CD14-positive monocyte (primary cell): ENCODE measurements at regions not wholly inside any gene's neighbourhood (a gene's known extent, or its start where the extent isn't known, plus 50 kb on each side); places are given as distances from the start of the nearest gene placed in this dataset.

ENCODE experiments used
- DNase-seq, 3 donors: peaks; one replicate each; pipeline ENCODE4 v3.0.0-alpha.2; 2011 to 2022
- H2AFZ ChIP-seq: 2 replicates; pipeline ENCODE4 v1.6.0; 2012; ENCODE audit warnings: mild to moderate bottlenecking, low read depth, low read length, inconsistent platforms; ENCODE audit not compliant: insufficient read depth, poor library complexity, severe bottlenecking
- H3K27ac ChIP-seq, 2 donors: 1 replicate in 1 of 2; 2 replicates in 1 of 2; pipeline ENCODE4 v1.5.1; 2012 to 2013; ENCODE audit warnings: low read length in 2 of 2, control low read depth in 1 of 2, inconsistent platforms in 1 of 2, low read depth in 1 of 2, mild to moderate bottlenecking in 1 of 2
- H3K27me3 ChIP-seq, 2 donors: one replicate each; pipeline versions ENCODE4 v1.6.0 to v1.6.1; 2011 to 2013; ENCODE audit warnings: low read length in 2 of 2; ENCODE audit not compliant: control insufficient read depth in 2 of 2, insufficient read depth in 2 of 2
- H3K36me3 ChIP-seq, 2 donors: replicated peaks in 1 of 2; 1 replicate in 1 of 2; 2 replicates in 1 of 2; pipeline versions ENCODE4 v1.5.1 to v1.6.1; 2012 to 2013; ENCODE audit warnings: low read length in 2 of 2, control low read depth in 1 of 2, inconsistent platforms in 1 of 2, mild to moderate bottlenecking in 1 of 2; ENCODE audit not compliant: insufficient read depth in 2 of 2, control insufficient read depth in 1 of 2
- H3K4me1 ChIP-seq, 2 donors: 1 replicate in 1 of 2; 2 replicates in 1 of 2; pipeline versions ENCODE4 v1.5.1 to v1.6.1; 2012 to 2013; ENCODE audit warnings: low read length in 2 of 2, control low read depth in 1 of 2, inconsistent platforms in 1 of 2, mild to moderate bottlenecking in 1 of 2, moderate library complexity in 1 of 2; ENCODE audit not compliant: insufficient read depth in 2 of 2, control insufficient read depth in 1 of 2
- H3K4me2 ChIP-seq: replicated peaks from 2 replicates; pipeline ENCODE3; 2012; ENCODE audit warnings: low read length, moderate library complexity, mild to moderate bottlenecking; ENCODE audit not compliant: poor library complexity, severe bottlenecking; ENCODE audit errors: extremely low read depth
- H3K4me3 ChIP-seq, 3 experiments: fragments of 200-600 bp in 1 of 3; sonication (generic) in 1 of 3; replicated peaks in 1 of 3; 1 replicate in 2 of 3; 2 replicates in 1 of 3; pipeline ENCODE4 v1.5.1; 2011 to 2013; ENCODE audit warnings: low read length in 3 of 3, mild to moderate bottlenecking in 3 of 3, control low read depth in 2 of 3, low read depth in 2 of 3, inconsistent platforms in 1 of 3, moderate library complexity in 1 of 3
- H3K79me2 ChIP-seq: 2 replicates; pipeline ENCODE4 v1.6.0; 2012; ENCODE audit warnings: mild to moderate bottlenecking, control low read depth, inconsistent platforms, low read length, moderate library complexity; ENCODE audit not compliant: insufficient read depth
- H3K9ac ChIP-seq: 2 replicates; pipeline ENCODE4 v1.6.0; 2017; ENCODE audit warnings: low read length, mild to moderate bottlenecking; ENCODE audit not compliant: insufficient read depth, poor library complexity, severe bottlenecking
- H3K9me3 ChIP-seq, 2 donors: replicated peaks in 1 of 2; 1 replicate in 1 of 2; 2 replicates in 1 of 2; pipeline versions ENCODE4 v1.5.1 to v1.6.1; 2012 to 2013; ENCODE audit warnings: low read length in 2 of 2, control low read depth in 1 of 2; ENCODE audit not compliant: control insufficient read depth in 1 of 2, insufficient read depth in 1 of 2
- H4K20me1 ChIP-seq: 2 replicates; pipeline ENCODE4 v1.6.0; 2012; ENCODE audit warnings: mild to moderate bottlenecking, low read length, control low read depth, moderate library complexity; ENCODE audit not compliant: insufficient read depth
- H3K27ac Mint-ChIP-seq, 7 donors: one replicate each; pipeline ENCODE4 v1.8.0; 2020; ENCODE audit warnings: mild to moderate bottlenecking in 7 of 7, mixed read lengths in 7 of 7, moderate library complexity in 6 of 7, inconsistent platforms in 2 of 7
- H3K27me3 Mint-ChIP-seq, 3 donors: one replicate each; pipeline ENCODE4 v1.8.0; 2021 to 2022; ENCODE audit warnings: low read depth in 3 of 3, mild to moderate bottlenecking in 3 of 3, mixed read lengths in 3 of 3, moderate library complexity in 3 of 3, inconsistent platforms in 1 of 3
- H3K36me3 Mint-ChIP-seq, 2 donors: one replicate each; pipeline ENCODE4 v1.8.0; 2020; ENCODE audit warnings: mixed read lengths in 2 of 2, inconsistent platforms in 1 of 2, mild to moderate bottlenecking in 1 of 2
- H3K4me1 Mint-ChIP-seq: one replicate; pipeline ENCODE4 v1.8.0; 2020; ENCODE audit warnings: mild to moderate bottlenecking, mixed read lengths
- H3K4me3 Mint-ChIP-seq, 2 donors: one replicate each; pipeline ENCODE4 v1.8.0; 2020; ENCODE audit warnings: mild to moderate bottlenecking in 2 of 2, mixed read lengths in 2 of 2, moderate library complexity in 1 of 2
- H3K9me3 Mint-ChIP-seq, 7 donors: one replicate each; pipeline ENCODE4 v1.8.0; 2020 to 2022; ENCODE audit warnings: mixed read lengths in 7 of 7, mild to moderate bottlenecking in 6 of 7, moderate library complexity in 6 of 7, inconsistent platforms in 2 of 7
- WGBS: methylation state at CpG from one replicate; pipeline ENCODE4 v1.1.5; 2013; ENCODE audit warnings: missing lambda C conversion rate; ENCODE audit not compliant: insufficient coverage; 5-methylcytosine and 5-hydroxymethylcytosine counted together
- intact Hi-C, 2 donors: fragments of 100-400 bp; cut with micrococcal nuclease; formaldehyde crosslinking; loops; one replicate each; pipeline versions ENCODE4 v1.15.0 to v1.15.1; 2023
- TF ChIP-seq, protein P1 (sequence below): fragments of 200-600 bp; IDR thresholded peaks from one replicate; pipeline ENCODE4 v1.8.0; 2022; ENCODE audit warnings: antibody characterized with exemption, mild to moderate bottlenecking

GRCh38 chr2:56739413-56739812, 555.6 kb downstream of the CCDC85A start:
- Mint-ChIP-seq H3K4me3 (no peak overlapping the region), H3K27me3 (no peaks in the 10 kb centered on the region), H3K36me3 (no peaks in the 10 kb centered on the region), H3K27ac (no peak overlapping the region), H3K9me3 (peaks cover 0 to 3% (median 0%) of the 10 kb centered on the region in 7 donors), H3K4me1 (no peaks in the 10 kb centered on the region)
- H3K79me2 ChIP-seq: no peaks in the 10 kb centered on the region
- no peak overlapping the region for H2AFZ ChIP-seq
- no peaks in the 10 kb centered on the region for H3K27me3 ChIP-seq
- no peak overlapping the region for H3K27ac ChIP-seq
- H3K9ac ChIP-seq: no peak overlapping the region
- H3K9me3 ChIP-seq: no peaks in the 10 kb centered on the region
- intact Hi-C loops: no loop called here
- no peak overlapping the region for H3K4me2 ChIP-seq
- DNase-seq: no peak
- TF ChIP-seq, protein P1, sequence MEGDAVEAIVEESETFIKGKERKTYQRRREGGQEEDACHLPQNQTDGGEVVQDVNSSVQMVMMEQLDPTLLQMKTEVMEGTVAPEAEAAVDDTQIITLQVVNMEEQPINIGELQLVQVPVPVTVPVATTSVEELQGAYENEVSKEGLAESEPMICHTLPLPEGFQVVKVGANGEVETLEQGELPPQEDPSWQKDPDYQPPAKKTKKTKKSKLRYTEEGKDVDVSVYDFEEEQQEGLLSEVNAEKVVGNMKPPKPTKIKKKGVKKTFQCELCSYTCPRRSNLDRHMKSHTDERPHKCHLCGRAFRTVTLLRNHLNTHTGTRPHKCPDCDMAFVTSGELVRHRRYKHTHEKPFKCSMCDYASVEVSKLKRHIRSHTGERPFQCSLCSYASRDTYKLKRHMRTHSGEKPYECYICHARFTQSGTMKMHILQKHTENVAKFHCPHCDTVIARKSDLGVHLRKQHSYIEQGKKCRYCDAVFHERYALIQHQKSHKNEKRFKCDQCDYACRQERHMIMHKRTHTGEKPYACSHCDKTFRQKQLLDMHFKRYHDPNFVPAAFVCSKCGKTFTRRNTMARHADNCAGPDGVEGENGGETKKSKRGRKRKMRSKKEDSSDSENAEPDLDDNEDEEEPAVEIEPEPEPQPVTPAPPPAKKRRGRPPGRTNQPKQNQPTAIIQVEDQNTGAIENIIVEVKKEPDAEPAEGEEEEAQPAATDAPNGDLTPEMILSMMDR: no peak
- WGBS: no CpG with 5 or more reads among the region's 1 CpG
- no peak overlapping the region for H3K4me3 ChIP-seq
- no peaks in the 10 kb centered on the region for H3K4me1 ChIP-seq
- H4K20me1 ChIP-seq: no peaks in the 10 kb centered on the region
- H3K36me3 ChIP-seq: no peaks in the 10 kb centered on the region

DNA sequence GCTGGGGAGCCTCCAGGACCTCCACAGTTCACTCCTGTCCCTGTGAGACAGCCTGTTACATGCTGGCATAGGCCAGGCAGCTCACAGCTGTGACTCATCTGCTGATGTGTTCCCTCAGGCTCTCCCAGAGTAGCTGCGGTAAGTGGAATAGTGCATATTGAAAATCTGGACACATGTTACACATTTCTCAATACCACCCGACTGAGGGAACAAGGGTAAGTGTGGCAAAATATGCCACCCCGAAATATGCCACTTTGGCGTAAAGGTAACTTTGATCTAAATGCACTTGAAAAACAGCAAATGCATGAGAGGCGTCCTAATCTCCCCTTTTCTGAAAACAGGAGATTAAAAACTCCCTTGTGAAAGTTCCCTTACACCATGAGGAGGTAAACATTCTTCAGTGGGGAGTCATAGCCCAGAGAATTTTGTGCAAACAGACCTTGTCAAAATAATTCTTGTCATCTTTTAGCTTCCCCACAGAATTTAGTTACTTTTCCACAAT, 557.9 kb downstream of the CCDC85A start:
- Histone ChIP-seq H3K27me3 (no peaks in the 10 kb centered on the region), H3K4me3 (no peak overlapping the region), H4K20me1 (no peaks in the 10 kb centered on the region), H3K79me2 (no peaks in the 10 kb centered on the region), H2AFZ (no peak overlapping the region), H3K36me3 (no peaks in the 10 kb centered on the region), H3K9me3 (no peaks in the 10 kb centered on the region), H3K9ac (no peak overlapping the region), H3K27ac (no peak overlapping the region), H3K4me2 (no peak overlapping the region), H3K4me1 (no peaks in the 10 kb centered on the region)
- Mint-ChIP-seq H3K36me3 (no peaks in the 10 kb centered on the region), H3K27ac (no peak overlapping the region), H3K27me3 (no peaks in the 10 kb centered on the region), H3K4me1 (no peaks in the 10 kb centered on the region), H3K9me3 (no peaks in the 10 kb centered on the region), H3K4me3 (no peak overlapping the region)
- TF ChIP-seq, protein P1: no peak
- intact Hi-C loops: no loop called here
- no CpG with 5 or more reads among the region's 5 CpGs for WGBS
- no peak for DNase-seq
